HAP-1 (cell line): ENCODE measurements at regions not wholly inside any gene's neighbourhood (a gene's known extent, or its start where the extent isn't known, plus 50 kb on each side); places are given as distances from the start of the nearest gene placed in this dataset.

Source experiments
- DNase-seq, 2 experiments: peaks; one replicate each; pipeline ENCODE4 v3.0.0-alpha.2; 2016 to 2020; ENCODE audit warnings: low spot score in 2 of 2
- H3K27me3 ChIP-seq: fragments of 250-450 bp; sonication (Bioruptor Pico); 2 replicates; pipeline ENCODE4 v1.5.1; 2020; ENCODE audit warnings: low read depth, mild to moderate bottlenecking, moderate library complexity
- H3K36me3 ChIP-seq: fragments of 250-450 bp; sonication (Bioruptor Pico); replicated peaks from 2 replicates; pipeline ENCODE4 v1.5.1; 2020; ENCODE audit warnings: mild to moderate bottlenecking
- H3K4me1 ChIP-seq: fragments of 250-450 bp; sonication (Bioruptor Pico); 2 replicates; pipeline ENCODE4 v1.5.1; 2020; ENCODE audit warnings: mild to moderate bottlenecking
- H3K4me3 ChIP-seq: fragments of 250-450 bp; sonication (Bioruptor Pico); 2 replicates; pipeline ENCODE4 v1.5.1; 2020; ENCODE audit warnings: mild to moderate bottlenecking, moderate library complexity
- H3K9me3 ChIP-seq: fragments of 250-450 bp; sonication (Bioruptor Pico); 2 replicates; pipeline ENCODE4 v1.5.1; 2020; ENCODE audit warnings: mild to moderate bottlenecking, moderate library complexity
- in situ Hi-C: fragments of 300-500 bp; cut with MboI; formaldehyde crosslinking; loops from 3 replicates; pipeline ENCODE4 v1.14.3; 2020; ENCODE audit warnings: low sequenced_read_pairs, inconsistent platforms, mixed read lengths

DNA sequence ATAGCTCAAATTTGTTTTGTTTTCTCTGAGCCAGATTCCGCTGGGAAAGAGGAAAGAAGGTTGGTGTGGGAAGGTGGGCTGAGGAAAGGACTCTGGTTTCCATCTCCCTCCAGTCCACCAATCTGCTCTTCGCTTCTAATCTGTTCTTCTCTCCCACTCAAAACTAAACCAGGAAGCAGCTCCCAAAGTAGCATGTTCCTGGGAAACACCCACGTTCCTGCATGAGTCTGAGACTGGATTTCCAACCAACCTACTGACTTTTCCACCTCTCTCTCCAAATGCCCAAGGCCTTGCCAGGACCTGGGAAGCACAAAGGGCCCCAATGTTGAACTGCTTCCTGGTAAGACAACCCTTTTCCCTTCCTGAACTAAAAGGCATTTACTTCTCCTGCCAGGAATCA, 110.2 kb downstream of the WT1 start:
- H3K36me3 ChIP-seq = no peaks in the 10 kb centered on the region
- H3K4me1 ChIP-seq = no peaks in the 10 kb centered on the region
- H3K27me3 ChIP-seq = peaks cover 11% of the 10 kb centered on the region
- no peak for DNase-seq
- no peaks in the 10 kb centered on the region for H3K9me3 ChIP-seq
- no peak overlapping the region for H3K4me3 ChIP-seq
- in situ Hi-C loops = no loop called here

GRCh38 chr11:32325725-32326124, 109.6 kb downstream of the WT1 start:
- Histone ChIP-seq H3K4me1 (no peaks in the 10 kb centered on the region), H3K4me3 (no peak overlapping the region), H3K9me3 (no peaks in the 10 kb centered on the region), H3K36me3 (no peaks in the 10 kb centered on the region), H3K27me3 (peaks cover 5% of the 10 kb centered on the region)
- in situ Hi-C loops = no loop called here
- DNase-seq = no peak

DNA sequence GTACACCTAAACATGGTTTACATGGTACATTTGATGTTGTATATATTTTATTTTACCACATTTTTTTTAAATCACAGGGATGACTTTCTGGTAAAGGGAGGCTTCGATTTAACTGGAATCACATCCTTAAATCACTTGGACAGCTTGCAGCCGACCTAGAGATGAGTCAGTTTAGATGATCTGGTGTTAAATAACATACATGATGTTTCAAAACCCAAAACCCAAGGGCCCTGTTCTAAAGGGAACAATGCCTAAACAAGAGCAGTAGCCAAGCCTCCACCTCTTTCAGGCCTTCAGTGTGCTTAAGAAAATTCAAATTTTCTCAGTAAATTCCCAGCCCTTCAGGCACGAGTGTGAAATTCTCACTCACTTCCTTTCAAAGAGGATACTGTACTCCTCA, 108.8 kb downstream of the WT1 start:
- Histone ChIP-seq H3K4me3 (no peak overlapping the region), H3K27me3 (0 out of 2 replicates have a peak, but pooled peaks cover 5% of the 10 kb centered on the region), H3K9me3 (no peaks in the 10 kb centered on the region), H3K36me3 (no peaks in the 10 kb centered on the region), H3K4me1 (no peaks in the 10 kb centered on the region)
- in situ Hi-C loops = no loop called here
- no peak for DNase-seq

DNA sequence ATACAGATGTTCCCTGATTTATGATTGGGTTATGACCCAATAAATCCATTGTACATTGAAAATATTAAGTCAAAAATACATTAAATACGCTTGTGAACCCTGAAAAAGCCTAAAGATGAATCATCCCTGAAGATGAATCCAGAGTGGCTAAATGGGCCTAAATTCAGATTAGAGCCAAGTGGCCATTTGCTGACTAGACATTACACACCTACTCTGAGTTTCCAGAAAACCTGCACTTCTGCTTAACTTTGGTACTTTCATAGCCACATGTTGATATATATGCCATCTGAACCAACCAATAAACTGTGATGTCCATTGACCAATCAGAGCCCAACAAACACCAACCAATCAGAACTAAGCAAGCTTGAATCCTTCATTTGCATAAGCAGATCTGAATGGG, 106.9 kb downstream of the WT1 start:
- H3K36me3 ChIP-seq = no peaks in the 10 kb centered on the region
- no peak overlapping the region for H3K4me3 ChIP-seq
- no peaks in the 10 kb centered on the region for H3K27me3 ChIP-seq
- no peak for DNase-seq
- no peaks in the 10 kb centered on the region for H3K4me1 ChIP-seq
- in situ Hi-C loops = no loop called here
- no peaks in the 10 kb centered on the region for H3K9me3 ChIP-seq

DNA sequence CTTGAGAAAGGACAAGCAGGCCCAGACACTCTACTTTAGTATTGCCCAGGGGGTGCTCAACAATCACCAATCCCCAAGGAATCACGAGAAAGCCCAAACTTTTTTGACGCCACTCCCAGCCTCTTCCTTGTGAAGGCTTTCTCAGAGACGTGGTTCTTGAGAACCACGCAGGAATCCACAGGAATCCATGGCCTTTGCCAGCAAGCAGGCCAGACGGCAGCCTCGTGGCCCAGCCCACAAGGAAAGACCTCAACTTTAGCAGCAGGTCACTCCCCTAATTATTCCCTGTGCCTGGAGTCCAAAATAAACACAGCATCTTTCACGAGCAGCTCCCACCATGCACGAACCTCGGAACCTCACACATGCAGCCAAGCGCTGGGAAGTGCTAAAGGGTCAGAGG, 104.2 kb downstream of the WT1 start:
- DNase-seq = no peak
- no peaks in the 10 kb centered on the region for H3K4me1 ChIP-seq
- H3K36me3 ChIP-seq = no peaks in the 10 kb centered on the region
- in situ Hi-C loops = no loop called here
- no peaks in the 10 kb centered on the region for H3K27me3 ChIP-seq
- H3K9me3 ChIP-seq = no peaks in the 10 kb centered on the region; the same call in 1 of the 2 replicates
- H3K4me3 ChIP-seq = no peak overlapping the region

- H3K4me3 ChIP-seq = no peak overlapping the region
- no peaks in the 10 kb centered on the region for H3K27me3 ChIP-seq
- no peaks in the 10 kb centered on the region; the same call in 1 of the 2 replicates for H3K9me3 ChIP-seq
- H3K4me1 ChIP-seq = no peaks in the 10 kb centered on the region
- in situ Hi-C loops = no loop called here
- DNase-seq = no peak
- H3K36me3 ChIP-seq = no peaks in the 10 kb centered on the region
Measured at GRCh38 chr11:32331792-32332191, 103.5 kb downstream of the WT1 start.

- in situ Hi-C loops = no loop called here
- DNase-seq = no peak
- H3K27me3 ChIP-seq = no peaks in the 10 kb centered on the region
- H3K36me3 ChIP-seq = no peaks in the 10 kb centered on the region
- no peaks in the 10 kb centered on the region for H3K4me1 ChIP-seq
- H3K4me3 ChIP-seq = no peak overlapping the region
- H3K9me3 ChIP-seq = no peaks in the 10 kb centered on the region; the same call in 1 of the 2 replicates
Measured at GRCh38 chr11:32332990-32333319, 102.4 kb downstream of the WT1 start.

- Histone ChIP-seq H3K27me3 (no peaks in the 10 kb centered on the region), H3K9me3 (no peaks in the 10 kb centered on the region; the same call in 1 of the 2 replicates), H3K4me1 (no peaks in the 10 kb centered on the region), H3K4me3 (no peak overlapping the region), H3K36me3 (no peaks in the 10 kb centered on the region)
- in situ Hi-C loops = no loop called here
- no peak for DNase-seq
Measured at GRCh38 chr11:32333320-32333991, 101.9 kb downstream of the WT1 start.

- no peaks in the 10 kb centered on the region for H3K36me3 ChIP-seq
- H3K4me3 ChIP-seq = no peak overlapping the region
- H3K27me3 ChIP-seq = no peaks in the 10 kb centered on the region
- peak in 1 of 2 experiments; percentile 25 for DNase-seq
- no peaks in the 10 kb centered on the region for H3K4me1 ChIP-seq
- H3K9me3 ChIP-seq = no peaks in the 10 kb centered on the region; the same call in 1 of the 2 replicates
- in situ Hi-C loops = no loop called here
Measured at GRCh38 chr11:32334822-32335221, 100.5 kb downstream of the WT1 start.
